IMR-90 (cell line): ENCODE measurements at regions not wholly inside any gene's neighbourhood (a gene's known extent, or its start where the extent isn't known, plus 50 kb on each side); places are given as distances from the start of the nearest gene placed in this dataset.

Experiments used
- ATAC-seq: fragments of 200-7000 bp; cut with Tn5 transposase; 2 replicates; pipeline ENCODE4 v1.9.1; 2020; ENCODE audit warnings: low read depth, mild to moderate bottlenecking, moderate library complexity
- BruUV-seq: library from RNA; stranded (reverse); fragments of 400-500 nt; replicated peaks from 2 replicates; lab custom pipeline; 2021; lab: Mats Ljungman, UMichigan
- CTCF ChIA-PET: fragments of 300-600 bp; formaldehyde crosslinking; extraction: SDS; loops from one replicate; lab custom pipeline; 2021; ENCODE audit warnings: antibody characterized with exemption; lab: Yijun Ruan, JAX
- POLR2A ChIA-PET: fragments of 300-600 bp; sonication (Branson Sonifier 250); formaldehyde crosslinking; loops from one replicate; lab custom pipeline; 2022; ENCODE audit warnings: antibody characterized with exemption; ENCODE audit not compliant: unreplicated experiment; lab: Charles Lee
- DNase-seq: peaks from one replicate; pipeline ENCODE4 v3.0.0; 2013
- H2AFZ ChIP-seq: replicated peaks from 2 replicates; pipeline ENCODE3; 2013; ENCODE audit warnings: low read length, mild to moderate bottlenecking; ENCODE audit not compliant: poor library complexity
- H2AK5ac ChIP-seq: 2 replicates; pipeline ENCODE4 v1.6.1; 2013; ENCODE audit warnings: low read depth, low read length, inconsistent platforms
- H2AK9ac ChIP-seq: replicated peaks from 2 replicates; pipeline ENCODE3; 2013; ENCODE audit warnings: mild to moderate bottlenecking, low read depth, low read length, moderate library complexity; ENCODE audit not compliant: poor library complexity
- H2BK120ac ChIP-seq: 2 replicates; pipeline ENCODE4 v1.6.1; 2013; ENCODE audit warnings: low read depth, low read length, inconsistent platforms
- H2BK15ac ChIP-seq: 3 replicates; pipeline ENCODE4 v1.6.1; 2013; ENCODE audit warnings: low read depth, low read length, inconsistent platforms
- H2BK20ac ChIP-seq: 2 replicates; pipeline ENCODE4 v1.6.1; 2013; ENCODE audit warnings: low read depth, mild to moderate bottlenecking, inconsistent platforms, low read length, moderate library complexity
- H2BK5ac ChIP-seq: 2 replicates; pipeline ENCODE4 v1.6.1; 2013; ENCODE audit warnings: mild to moderate bottlenecking, low read depth, low read length, inconsistent platforms; ENCODE audit not compliant: poor library complexity, severe bottlenecking
- H3K14ac ChIP-seq: replicated peaks from 2 replicates; pipeline ENCODE4 v1.6.1; 2013; ENCODE audit warnings: low read depth, low read length, inconsistent platforms
- H3K18ac ChIP-seq: 2 replicates; pipeline ENCODE4 v1.6.1; 2013; ENCODE audit warnings: low read depth, low read length, control low read depth
- H3K23ac ChIP-seq: 2 replicates; pipeline ENCODE4 v1.6.1; 2013; ENCODE audit warnings: low read depth, low read length, inconsistent platforms
- H3K27ac ChIP-seq: 2 replicates; pipeline ENCODE4 v1.5.1; 2013; ENCODE audit warnings: mild to moderate bottlenecking, control low read depth, low read length; ENCODE audit not compliant: insufficient read depth
- H3K27me3 ChIP-seq: 2 replicates; pipeline ENCODE4 v1.6.1; 2013; ENCODE audit warnings: low read length; ENCODE audit not compliant: control insufficient read depth, insufficient read depth
- H3K36me3 ChIP-seq: 2 replicates; pipeline ENCODE4 v1.6.1; 2013; ENCODE audit warnings: low read length, mixed read lengths; ENCODE audit not compliant: control insufficient read depth, insufficient read depth
- H3K4ac ChIP-seq: 2 replicates; pipeline ENCODE4 v1.6.1; 2013; ENCODE audit warnings: low read depth, low read length, inconsistent platforms
- H3K4me1 ChIP-seq: 2 replicates; pipeline ENCODE4 v1.6.1; 2013; ENCODE audit warnings: low read length, mixed read lengths; ENCODE audit not compliant: control insufficient read depth, insufficient read depth
- H3K4me2 ChIP-seq: 2 replicates; pipeline ENCODE4 v1.6.1; 2013; ENCODE audit warnings: low read depth, mild to moderate bottlenecking, control low read depth, low read length, moderate library complexity
- H3K4me3 ChIP-seq: 2 replicates; pipeline ENCODE4 v1.5.1; 2013; ENCODE audit warnings: low read depth, mild to moderate bottlenecking, control low read depth, low read length, moderate library complexity; ENCODE audit not compliant: insufficient read depth
- H3K56ac ChIP-seq: 2 replicates; pipeline ENCODE4 v1.6.1; 2013; ENCODE audit warnings: low read length, inconsistent platforms; ENCODE audit not compliant: insufficient read depth; ENCODE audit errors: extremely low read depth
- H3K79me1 ChIP-seq, 2 experiments: 2 replicates each; pipeline ENCODE4 v1.6.1; 2013; ENCODE audit warnings: low read length in 2 of 2, inconsistent platforms in 1 of 2, low read depth in 1 of 2
- H3K9ac ChIP-seq: 2 replicates; pipeline ENCODE4 v1.6.1; 2013; ENCODE audit warnings: low read depth, low read length, control low read depth
- H3K9me1 ChIP-seq: 2 replicates; pipeline ENCODE4 v1.6.1; 2013; ENCODE audit warnings: low read length, inconsistent platforms; ENCODE audit not compliant: insufficient read depth
- H3K9me3 ChIP-seq: 2 replicates; pipeline ENCODE4 v1.6.1; 2013; ENCODE audit warnings: low read length; ENCODE audit not compliant: control insufficient read depth, insufficient read depth
- H4K20me1 ChIP-seq: 2 replicates; pipeline ENCODE4 v1.6.1; 2013; ENCODE audit warnings: low read length, inconsistent platforms; ENCODE audit not compliant: insufficient read depth
- H4K5ac ChIP-seq: 2 replicates; pipeline ENCODE4 v1.6.1; 2013; ENCODE audit warnings: mild to moderate bottlenecking, low read depth, low read length, control low read depth
- H4K8ac ChIP-seq, 2 experiments: 2 replicates each; pipeline ENCODE4 v1.6.1; 2013; ENCODE audit warnings: low read depth in 2 of 2, low read length in 2 of 2, control low read depth in 1 of 2, inconsistent platforms in 1 of 2
- H4K91ac ChIP-seq: 2 replicates; pipeline ENCODE4 v1.6.1; 2013; ENCODE audit warnings: low read depth, low read length, inconsistent platforms; ENCODE audit not compliant: insufficient read depth
- FOS ChIP-seq: fragments of 150-350 bp; IDR thresholded peaks from 2 replicates; pipeline ENCODE4 v1.6.1; 2016; ENCODE audit warnings: low read depth, low read length
- MXI1 ChIP-seq: IDR thresholded peaks from 2 replicates; pipeline ENCODE4 v1.6.1; 2012; ENCODE audit warnings: low read depth, mild to moderate bottlenecking, low read length, moderate library complexity, borderline replicate concordance
- POLR2A ChIP-seq: IDR thresholded peaks from 2 replicates; pipeline ENCODE4 v1.6.1; 2012; ENCODE audit warnings: mild to moderate bottlenecking, low read depth, low read length
- SMC3 ChIP-seq: fragments of 150-350 bp; IDR thresholded peaks from 2 replicates; pipeline ENCODE4 v1.6.1; 2016; ENCODE audit warnings: low read depth, mild to moderate bottlenecking, antibody characterized with exemption, low read length, moderate library complexity
- WGBS, 2 experiments: methylation state at CpG; one replicate each; pipeline versions ENCODE4 v1.1.5 to v1.1.7; 2013; ENCODE audit warnings: missing lambda C conversion rate in 2 of 2; ENCODE audit not compliant: insufficient read length in 1 of 2; ENCODE audit errors: extremely low coverage in 2 of 2; 5-methylcytosine and 5-hydroxymethylcytosine counted together
- dilution Hi-C: fragments of 300-500 bp; cut with HindIII; formaldehyde crosslinking; loops from one replicate; pipeline ENCODE4 v1.14.3; 2018; ENCODE audit warnings: low sequenced_read_pairs; ENCODE audit not compliant: unreplicated experiment
- in situ Hi-C: fragments of 300-500 bp; cut with MboI; formaldehyde crosslinking; loops from 3 replicates; pipeline ENCODE4 v1.14.3; 2019; ENCODE audit warnings: low sequenced_read_pairs, inconsistent platforms, mixed read lengths
- intact Hi-C: fragments of 100-400 bp; cut with micrococcal nuclease; formaldehyde crosslinking; loops from 2 replicates; pipeline ENCODE4 v1.10.0; 2022
- TF ChIP-seq, protein P1 (sequence below): fragments of 150-350 bp; IDR thresholded peaks from 2 replicates; pipeline ENCODE4 v1.6.1; 2016; ENCODE audit warnings: low read depth, mild to moderate bottlenecking, low read length, moderate library complexity, borderline replicate concordance

DNA sequence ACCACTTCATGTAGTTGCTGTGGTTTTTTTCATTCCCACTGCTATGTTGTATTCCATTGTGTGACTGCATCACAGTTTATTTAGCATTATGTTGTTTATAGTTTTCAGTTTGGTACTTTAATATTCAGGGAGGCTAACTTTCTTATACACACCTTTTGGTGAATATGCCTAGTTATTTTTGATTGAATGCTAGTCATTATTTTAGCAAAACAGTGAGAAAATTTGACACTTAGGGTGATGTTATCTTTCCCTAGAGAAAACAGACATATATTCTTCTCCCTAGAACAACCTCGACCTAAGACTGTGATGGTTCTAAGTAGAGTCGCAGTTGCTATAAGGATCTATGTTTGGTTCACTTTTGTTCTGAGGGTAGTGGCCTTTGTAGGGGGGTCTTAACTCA, 120.8 kb upstream of the B3GAT2 start:
- H4K20me1 ChIP-seq, result no peaks in the 10 kb centered on the region
- intact Hi-C loops, result no loop called here

More for the DNA sequence above, 120.8 kb upstream of the B3GAT2 start:
- no CpG with 5 or more reads among the region's 2 CpGs for WGBS, 2 experiments
- Histone ChIP-seq H3K4me2 (no peak overlapping the region), H3K36me3 (no peaks in the 10 kb centered on the region), H3K4ac (no peak overlapping the region), H2BK5ac (no peak overlapping the region), H4K91ac (no peak overlapping the region), H3K9me1 (no peaks in the 10 kb centered on the region), H2BK120ac (no peak overlapping the region), H2AFZ (no peak overlapping the region), H3K18ac (no peak overlapping the region), H2BK15ac (no peak overlapping the region), H3K4me3 (no peak overlapping the region), H3K9ac (no peak overlapping the region), H3K27me3 (no peaks in the 10 kb centered on the region), H3K9me3 (no peaks in the 10 kb centered on the region), H2AK5ac (no peak overlapping the region), H2BK20ac (no peak overlapping the region), H4K8ac (no peak overlapping the region), H3K23ac (no peak overlapping the region), H4K5ac (no peak overlapping the region), H3K79me1 (no peaks in the 10 kb centered on the region), H3K56ac (no peak overlapping the region), H3K4me1 (peaks cover 7% of the 10 kb centered on the region), H3K27ac (no peak overlapping the region), H3K14ac (no peak overlapping the region), H2AK9ac (no peak overlapping the region)
- DNase-seq (no peak), ATAC-seq (no peak)
- dilution Hi-C loops (no loop called here), in situ Hi-C loops (no loop called here)
- ChIA-PET POLR2A (no interaction called here), CTCF (no interaction called here)
- no TSS peak for BruUV-seq
- TF ChIP-seq, protein P1, sequence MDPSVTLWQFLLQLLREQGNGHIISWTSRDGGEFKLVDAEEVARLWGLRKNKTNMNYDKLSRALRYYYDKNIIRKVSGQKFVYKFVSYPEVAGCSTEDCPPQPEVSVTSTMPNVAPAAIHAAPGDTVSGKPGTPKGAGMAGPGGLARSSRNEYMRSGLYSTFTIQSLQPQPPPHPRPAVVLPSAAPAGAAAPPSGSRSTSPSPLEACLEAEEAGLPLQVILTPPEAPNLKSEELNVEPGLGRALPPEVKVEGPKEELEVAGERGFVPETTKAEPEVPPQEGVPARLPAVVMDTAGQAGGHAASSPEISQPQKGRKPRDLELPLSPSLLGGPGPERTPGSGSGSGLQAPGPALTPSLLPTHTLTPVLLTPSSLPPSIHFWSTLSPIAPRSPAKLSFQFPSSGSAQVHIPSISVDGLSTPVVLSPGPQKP, result no peak
- TF ChIP-seq POLR2A (no peak), SMC3 (no peak), FOS (no peak), MXI1 (no peak)
